LNCaP clone FGC (cell line): ENCODE measurements at regions not wholly inside any gene's neighbourhood (a gene's known extent, or its start where the extent isn't known, plus 50 kb on each side); places are given as distances from the start of the nearest gene placed in this dataset.

Experiments
- DNase-seq: peaks from one replicate; pipeline ENCODE4 v3.0.0-alpha.2; 2011; ENCODE audit warnings: low read depth
- H3K4me3 ChIP-seq: 2 replicates; pipeline ENCODE4 v1.5.1; 2011; ENCODE audit warnings: mild to moderate bottlenecking, low read depth, low read length, control low read depth
- TF ChIP-seq, protein P1 (sequence below): IDR thresholded peaks from 2 replicates; pipeline ENCODE4 v1.5.1; 2012; ENCODE audit warnings: mild to moderate bottlenecking; ENCODE audit not compliant: control insufficient read depth, insufficient read depth; ENCODE audit errors: extremely low read depth

DNA sequence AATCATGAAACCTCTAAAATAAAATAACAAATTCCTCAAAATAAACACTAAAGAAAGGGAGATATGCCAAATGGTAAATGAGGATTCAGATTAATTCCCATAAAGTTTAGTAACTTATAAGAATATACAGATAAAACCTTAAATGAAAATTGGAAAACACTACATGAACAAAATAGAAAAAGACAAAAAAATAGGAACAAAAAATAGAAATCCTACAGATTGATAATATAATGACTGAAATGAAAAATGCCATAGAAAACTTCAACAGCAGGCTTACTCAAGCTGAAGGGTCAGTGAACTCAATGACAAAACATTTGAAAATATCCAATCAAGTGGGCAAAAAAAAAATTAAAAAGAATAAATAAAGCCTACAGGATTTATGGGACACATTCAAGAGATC, 1784.8 kb downstream of the PCDH9 start:
- TF ChIP-seq, protein P1, sequence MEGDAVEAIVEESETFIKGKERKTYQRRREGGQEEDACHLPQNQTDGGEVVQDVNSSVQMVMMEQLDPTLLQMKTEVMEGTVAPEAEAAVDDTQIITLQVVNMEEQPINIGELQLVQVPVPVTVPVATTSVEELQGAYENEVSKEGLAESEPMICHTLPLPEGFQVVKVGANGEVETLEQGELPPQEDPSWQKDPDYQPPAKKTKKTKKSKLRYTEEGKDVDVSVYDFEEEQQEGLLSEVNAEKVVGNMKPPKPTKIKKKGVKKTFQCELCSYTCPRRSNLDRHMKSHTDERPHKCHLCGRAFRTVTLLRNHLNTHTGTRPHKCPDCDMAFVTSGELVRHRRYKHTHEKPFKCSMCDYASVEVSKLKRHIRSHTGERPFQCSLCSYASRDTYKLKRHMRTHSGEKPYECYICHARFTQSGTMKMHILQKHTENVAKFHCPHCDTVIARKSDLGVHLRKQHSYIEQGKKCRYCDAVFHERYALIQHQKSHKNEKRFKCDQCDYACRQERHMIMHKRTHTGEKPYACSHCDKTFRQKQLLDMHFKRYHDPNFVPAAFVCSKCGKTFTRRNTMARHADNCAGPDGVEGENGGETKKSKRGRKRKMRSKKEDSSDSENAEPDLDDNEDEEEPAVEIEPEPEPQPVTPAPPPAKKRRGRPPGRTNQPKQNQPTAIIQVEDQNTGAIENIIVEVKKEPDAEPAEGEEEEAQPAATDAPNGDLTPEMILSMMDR, result no peak
- DNase-seq, result no peak
- H3K4me3 ChIP-seq, result no peak overlapping the region

DNA sequence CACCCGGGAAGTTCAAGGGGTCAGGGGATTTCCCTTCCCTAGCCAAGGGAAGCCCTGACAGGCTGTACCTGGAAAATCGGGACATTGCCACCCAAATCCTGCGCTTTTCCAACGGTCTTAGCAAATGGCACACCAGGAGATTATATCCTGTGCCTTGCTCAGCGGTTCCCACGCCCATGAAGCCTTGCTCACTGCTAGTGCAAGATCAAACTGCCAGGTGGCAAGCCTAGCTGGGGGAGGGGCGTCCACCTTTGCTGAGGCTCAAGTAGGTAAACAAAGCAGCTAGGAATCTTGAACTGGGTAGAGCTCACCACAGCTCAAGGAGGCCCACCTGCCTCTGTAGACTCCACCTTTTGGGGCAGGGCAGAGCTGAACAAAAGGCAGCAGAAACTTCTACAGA, 1794.5 kb downstream of the PCDH9 start:
- TF ChIP-seq, protein P1, result no peak
- H3K4me3 ChIP-seq, result no peak overlapping the region
- no peak for DNase-seq

DNA sequence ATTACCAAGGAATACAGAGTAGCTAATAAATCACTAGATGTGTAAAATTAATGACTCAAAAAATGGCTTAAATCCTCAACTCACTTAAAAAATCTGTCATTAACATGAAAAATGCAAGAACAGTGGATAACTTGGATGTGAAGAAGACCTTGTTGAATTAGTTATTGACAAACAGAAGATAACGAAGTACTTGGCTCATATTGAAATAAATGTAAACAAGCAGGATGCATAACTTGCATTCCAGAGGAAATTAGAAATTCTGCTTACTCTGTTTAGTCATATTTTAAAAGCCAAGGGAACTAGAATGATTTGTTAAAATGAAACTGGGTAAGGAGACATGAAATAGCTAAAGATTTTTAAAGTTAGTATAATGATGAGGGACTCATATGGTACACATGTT, 1812.2 kb downstream of the PCDH9 start:
- no peak overlapping the region for H3K4me3 ChIP-seq
- TF ChIP-seq, protein P1, result no peak
- DNase-seq, result no peak

DNA sequence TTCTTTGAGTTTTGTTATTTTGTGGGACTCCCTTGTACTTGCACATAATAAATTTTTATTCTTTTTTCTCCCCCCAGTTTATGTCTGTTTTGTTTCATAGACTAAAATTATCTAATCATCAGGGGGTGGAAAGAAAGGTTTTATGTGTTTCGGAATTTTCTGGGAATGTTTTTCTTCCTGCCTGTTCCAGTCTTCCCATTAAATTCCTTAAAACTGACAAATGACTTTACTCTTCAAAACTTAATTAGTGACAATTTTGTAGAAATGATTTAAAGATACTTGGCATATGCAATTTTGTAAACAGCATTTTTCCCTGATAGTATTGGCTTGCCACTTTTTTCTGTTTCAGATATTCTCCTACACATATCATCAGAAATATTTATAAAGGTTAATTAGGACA, 1813.4 kb downstream of the PCDH9 start:
- TF ChIP-seq, protein P1, result no peak
- DNase-seq, result no peak
- no peak overlapping the region for H3K4me3 ChIP-seq

DNA sequence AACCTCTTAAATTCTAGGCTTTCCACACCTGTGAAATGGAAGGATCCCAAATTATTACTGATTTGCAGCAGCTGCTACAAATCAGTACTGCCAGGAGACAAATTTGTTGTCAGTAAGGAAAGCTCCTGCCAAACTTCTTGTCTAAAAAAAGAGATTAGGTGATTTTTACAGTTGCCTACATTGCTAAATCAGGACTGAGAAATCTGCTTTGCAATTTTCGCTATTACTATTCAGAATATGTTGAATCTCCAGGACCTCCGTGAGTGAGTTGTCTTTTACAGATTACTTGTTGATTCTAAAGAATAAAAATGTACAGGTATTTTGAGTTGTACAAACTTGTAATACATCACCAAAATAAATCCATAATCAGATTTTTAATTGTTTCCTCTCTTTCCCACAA, 1815.9 kb downstream of the PCDH9 start:
- no peak for DNase-seq
- no peak overlapping the region for H3K4me3 ChIP-seq
- TF ChIP-seq, protein P1, result no peak

DNA sequence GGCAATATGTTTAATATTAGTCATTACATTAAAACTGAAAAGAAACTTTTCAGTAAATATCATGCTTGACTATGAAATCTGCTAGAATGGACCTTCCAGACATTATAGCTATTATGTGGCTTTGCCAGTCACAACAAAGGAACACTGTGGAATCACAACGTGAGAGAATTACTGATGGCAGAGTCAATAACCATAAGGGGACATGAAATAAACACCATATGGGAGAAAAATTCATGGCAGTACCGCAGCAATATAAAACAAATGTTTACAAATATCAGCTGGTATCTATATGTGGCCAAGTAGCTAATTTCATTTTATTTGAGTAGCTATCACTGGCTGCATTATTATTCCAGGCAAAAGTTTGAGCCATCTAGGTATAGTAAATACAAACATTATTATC, 1818.6 kb downstream of the PCDH9 start:
- H3K4me3 ChIP-seq, result no peak overlapping the region
- DNase-seq, result no peak
- TF ChIP-seq, protein P1, result no peak

DNA sequence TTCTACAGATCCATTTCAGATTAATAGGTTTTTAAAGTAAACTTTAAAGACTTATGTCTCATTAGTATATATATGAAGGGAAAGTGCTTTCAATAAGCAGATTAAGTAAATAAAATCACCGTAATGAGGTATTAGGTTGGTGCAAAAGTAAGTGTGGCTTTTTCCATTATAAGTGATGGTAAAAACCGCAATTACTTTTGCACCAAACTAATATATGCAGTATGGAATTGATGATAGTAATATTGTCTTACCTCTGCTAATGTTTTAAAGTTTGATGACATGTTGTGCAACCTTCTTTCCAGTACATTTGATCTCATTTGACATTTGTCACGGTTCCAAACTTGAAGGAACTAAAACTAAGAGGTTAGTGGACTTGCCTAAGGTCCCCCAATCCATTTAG, 1819.3 kb downstream of the PCDH9 start:
- DNase-seq, result no peak
- H3K4me3 ChIP-seq, result no peak overlapping the region
- TF ChIP-seq, protein P1, result no peak
